Liver (tissue), 7 donors: ENCODE measurements at regions not wholly inside any gene's neighbourhood (a gene's known extent, or its start where the extent isn't known, plus 50 kb on each side); places are given as distances from the start of the nearest gene placed in this dataset.

ENCODE experiments used
- DNase-seq: peaks from one replicate; pipeline ENCODE4 v3.0.0-alpha.2; 2017; ENCODE audit warnings: low spot score
- H3K27ac ChIP-seq, 2 donors: one replicate each; pipeline ENCODE4 v1.7.0; 2013; ENCODE audit warnings: inconsistent platforms in 2 of 2, low read length in 2 of 2, control low read depth in 1 of 2, low read depth in 1 of 2, mild to moderate bottlenecking in 1 of 2
- H3K27me3 ChIP-seq, 4 donors: one replicate each; pipeline versions ENCODE4 v1.6.1 to v1.7.0; 2013; ENCODE audit warnings: low read length in 3 of 4, inconsistent platforms in 1 of 4, mild to moderate bottlenecking in 1 of 4, moderate library complexity in 1 of 4; ENCODE audit not compliant: control insufficient read depth in 4 of 4, insufficient read depth in 4 of 4
- H3K36me3 ChIP-seq, 4 donors: one replicate each; pipeline versions ENCODE4 v1.6.1 to v1.7.0; 2013; ENCODE audit warnings: low read length in 3 of 4, mild to moderate bottlenecking in 3 of 4, low read depth in 1 of 4, moderate library complexity in 1 of 4; ENCODE audit not compliant: control insufficient read depth in 4 of 4, insufficient read depth in 3 of 4
- H3K4me1 ChIP-seq, 4 donors: one replicate each; pipeline versions ENCODE4 v1.6.1 to v1.7.0; 2013; ENCODE audit warnings: low read length in 3 of 4, mild to moderate bottlenecking in 3 of 4, moderate library complexity in 1 of 4; ENCODE audit not compliant: control insufficient read depth in 4 of 4, insufficient read depth in 4 of 4
- H3K4me3 ChIP-seq, 3 donors: one replicate each; pipeline versions ENCODE4 v1.6.1 to v1.7.0; 2013; ENCODE audit warnings: low read length in 3 of 3, control low read depth in 1 of 3, low read depth in 1 of 3, mild to moderate bottlenecking in 1 of 3
- H3K9ac ChIP-seq, 2 donors: one replicate each; pipeline ENCODE4 v1.7.0; 2013; ENCODE audit warnings: low read length in 2 of 2, mild to moderate bottlenecking in 2 of 2, moderate library complexity in 2 of 2, control low read depth in 1 of 2, low read depth in 1 of 2
- H3K9me3 ChIP-seq, 4 donors: one replicate each; pipeline versions ENCODE4 v1.6.1 to v1.7.0; 2013; ENCODE audit warnings: low read length in 3 of 4; ENCODE audit not compliant: control insufficient read depth in 4 of 4
- EGR1 ChIP-seq, 2 donors: IDR thresholded peaks; 2 replicates each; pipeline ENCODE4 v1.6.1; 2016 to 2018; ENCODE audit warnings: antibody characterized with exemption in 2 of 2, low read depth in 2 of 2
- FOXA1 ChIP-seq: IDR thresholded peaks from 2 replicates; pipeline ENCODE4 v1.6.1; 2016; ENCODE audit warnings: antibody characterized with exemption
- FOXA2 ChIP-seq: IDR thresholded peaks from 2 replicates; pipeline ENCODE4 v1.6.1; 2016; ENCODE audit warnings: antibody characterized with exemption
- HNF4A ChIP-seq, 2 donors: conservative IDR thresholded peaks; 2 replicates each; pipeline ENCODE4 v1.6.1; 2016; ENCODE audit warnings: antibody characterized with exemption in 2 of 2, mild to moderate bottlenecking in 2 of 2
- HNF4G ChIP-seq: IDR thresholded peaks from 2 replicates; pipeline ENCODE4 v1.6.1; 2016; ENCODE audit warnings: antibody characterized with exemption
- MAX ChIP-seq: IDR thresholded peaks from 2 replicates; pipeline ENCODE4 v1.6.1; 2016; ENCODE audit warnings: antibody characterized with exemption
- NR2F2 ChIP-seq: IDR thresholded peaks from 2 replicates; pipeline ENCODE4 v1.6.1; 2016; ENCODE audit warnings: antibody characterized with exemption
- RAD21 ChIP-seq, 2 donors: IDR thresholded peaks; 2 replicates each; pipeline ENCODE4 v1.6.1; 2016; ENCODE audit warnings: antibody characterized with exemption in 2 of 2, mild to moderate bottlenecking in 2 of 2
- REST ChIP-seq: IDR thresholded peaks from 2 replicates; pipeline ENCODE4 v1.6.1; 2016; ENCODE audit warnings: antibody characterized with exemption, mild to moderate bottlenecking
- RXRA ChIP-seq, 2 donors: IDR thresholded peaks; 2 replicates each; pipeline ENCODE4 v1.6.1; 2017 to 2018; ENCODE audit warnings: antibody characterized with exemption in 2 of 2, mild to moderate bottlenecking in 1 of 2
- SP1 ChIP-seq: IDR thresholded peaks from 2 replicates; pipeline ENCODE4 v1.6.1; 2018; ENCODE audit warnings: antibody characterized with exemption, mild to moderate bottlenecking
- TAF1 ChIP-seq: conservative IDR thresholded peaks from 2 replicates; pipeline ENCODE4 v1.6.1; 2016; ENCODE audit warnings: antibody characterized with exemption, mild to moderate bottlenecking
- YY1 ChIP-seq: IDR thresholded peaks from 2 replicates; pipeline ENCODE4 v1.6.1; 2016; ENCODE audit warnings: antibody characterized with exemption, mild to moderate bottlenecking
- ZBTB33 ChIP-seq: IDR thresholded peaks from 2 replicates; pipeline ENCODE4 v1.6.1; 2016; ENCODE audit warnings: antibody characterized with exemption
- WGBS: extraction: QIAGEN DNeasy Blood & Tissue Kit; methylation state at CpG from one replicate; pipeline ENCODE4 v1.1.7; 2013; 5-methylcytosine and 5-hydroxymethylcytosine counted together
- TF ChIP-seq, protein P1 (sequence below): IDR thresholded peaks from 2 replicates; pipeline ENCODE4 v1.6.1; 2016; ENCODE audit warnings: antibody characterized with exemption
- donor health status: healthy.
- donor health status: healthy.
- donor health status: healthy.
- donor health status: healthy.

DNA sequence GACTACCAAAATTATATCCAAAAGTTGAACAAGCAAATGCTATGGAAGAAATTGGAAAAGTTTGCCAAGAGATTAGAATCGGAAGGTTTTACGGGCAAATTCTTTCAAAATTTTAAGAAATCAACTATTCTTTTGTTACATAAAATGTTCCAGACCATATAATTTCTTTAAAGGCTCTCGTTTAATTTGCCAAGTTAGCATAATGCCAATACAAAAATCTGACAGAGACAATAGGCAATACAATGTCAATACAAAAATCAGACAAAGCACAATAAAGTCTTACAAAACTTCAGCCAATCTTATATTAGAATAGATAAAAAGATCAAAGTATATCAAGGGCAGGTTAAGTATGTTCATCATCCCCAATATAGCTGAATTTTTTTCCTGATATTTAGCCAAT is 224.2 kb downstream of the BCL11A start:
- TF ChIP-seq RAD21 (IDR thresholded peaks at IDR 0.05) (no peak), REST (no peak), FOXA2 (no peak), HNF4A (conservative IDR thresholded peaks at IDR 0.05) (no peak), ZBTB33 (no peak), YY1 (no peak), NR2F2 (no peak), SP1 (no peak), RXRA (IDR thresholded peaks at IDR 0.05) (no peak), EGR1 (IDR thresholded peaks at IDR 0.05; ENCODE audit: low read depth in 2 of 2) (no peak)
- TF ChIP-seq, protein P1, sequence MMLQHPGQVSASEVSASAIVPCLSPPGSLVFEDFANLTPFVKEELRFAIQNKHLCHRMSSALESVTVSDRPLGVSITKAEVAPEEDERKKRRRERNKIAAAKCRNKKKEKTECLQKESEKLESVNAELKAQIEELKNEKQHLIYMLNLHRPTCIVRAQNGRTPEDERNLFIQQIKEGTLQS = no peak
- WGBS = 93% methylated on average over 3 of the region's 3 CpGs
- Histone ChIP-seq H3K4me1 (peaks cover 0 to 4% (median 2%) of the 10 kb centered on the region in 4 donors), H3K27ac (no peak overlapping the region), H3K4me3 (no peak overlapping the region), H3K9ac (no peak overlapping the region), H3K27me3 (no peaks in the 10 kb centered on the region), H3K9me3 (no peaks in the 10 kb centered on the region), H3K36me3 (no peaks in the 10 kb centered on the region)
- DNase-seq = no peak

DNA sequence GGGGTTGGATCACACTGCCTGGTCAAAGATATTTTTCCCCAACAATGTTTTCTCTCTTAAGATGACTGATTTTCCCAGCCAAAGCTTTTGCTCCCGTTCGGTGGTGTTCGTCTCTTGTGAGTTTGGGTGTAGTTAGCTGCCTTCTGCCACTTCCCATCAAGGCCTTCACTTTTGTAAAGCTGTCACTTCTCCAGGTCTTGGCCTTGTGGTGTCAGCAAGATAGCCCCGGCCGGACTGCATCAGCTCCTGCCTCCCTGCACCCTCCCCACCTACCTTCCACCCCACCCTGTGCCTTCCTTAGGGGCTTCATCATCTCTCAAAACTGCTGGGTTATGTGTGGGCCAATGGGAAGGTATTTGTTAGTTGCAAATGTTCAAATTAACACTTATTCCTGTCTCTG is 228.9 kb downstream of the BCL11A start:
- 87% methylated on average over 5 of the region's 5 CpGs for WGBS
- no peak overlapping the region for H3K9ac ChIP-seq
- H3K4me3 ChIP-seq = no peak overlapping the region
- no peaks in the 10 kb centered on the region for H3K27me3 ChIP-seq
- peaks cover 0 to 11% (median 9%) of the 10 kb centered on the region in 4 donors for H3K4me1 ChIP-seq
- no peak overlapping the region for H3K27ac ChIP-seq
- no peaks in the 10 kb centered on the region for H3K36me3 ChIP-seq
- TF ChIP-seq FOXA1 (no peak), HNF4G (no peak), EGR1 (IDR thresholded peaks at IDR 0.05; ENCODE audit: low read depth in 2 of 2) (no peak), MAX (no peak), SP1 (no peak), HNF4A (conservative IDR thresholded peaks at IDR 0.05) (no peak), FOXA2 (no peak), ZBTB33 (no peak), NR2F2 (no peak), TAF1 (no peak)
- TF ChIP-seq, protein P1 = no peak
- peak; percentile 13 for DNase-seq
- no peaks in the 10 kb centered on the region for H3K9me3 ChIP-seq
